Fibroblast of mammary gland (primary cell): ENCODE measurements at regions not wholly inside any gene's neighbourhood (a gene's known extent, or its start where the extent isn't known, plus 50 kb on each side); places are given as distances from the start of the nearest gene placed in this dataset.

ENCODE experiments used
- DNase-seq: peaks from one replicate; pipeline ENCODE4 v3.0.0-alpha.2; 2010; ENCODE audit warnings: low read depth
- H3K4me3 ChIP-seq: 2 replicates; pipeline ENCODE4 v1.5.1; 2011; ENCODE audit warnings: low read depth, mild to moderate bottlenecking, low read length, moderate library complexity; ENCODE audit not compliant: control insufficient read depth
- CTCF ChIP-seq: conservative IDR thresholded peaks from 2 replicates; pipeline ENCODE4 v1.5.1; 2011; ENCODE audit warnings: low read depth, low read length, inconsistent platforms; ENCODE audit not compliant: control insufficient read depth, insufficient read depth

GRCh38 chr3:150114873-150115540, 144.3 kb upstream of the PFN2 start:
- DNase-seq = peak; percentile 79
- H3K4me3 ChIP-seq = no peak overlapping the region
- no peak for TF ChIP-seq CTCF

- no peak for TF ChIP-seq CTCF
- H3K4me3 ChIP-seq = no peak overlapping the region
- no peak for DNase-seq
These were observed 143.6 kb upstream of the PFN2 start for GRCh38 chr3:150114273-150114672.

GRCh38 chr3:150110097-150110496, 139.4 kb upstream of the PFN2 start:
- H3K4me3 ChIP-seq = no peak overlapping the region
- DNase-seq = no peak
- no peak for TF ChIP-seq CTCF

GRCh38 chr3:150107429-150108175, 136.9 kb upstream of the PFN2 start:
- peak; percentile 12 for DNase-seq

GRCh38 chr3:150106740-150107428, 136.2 kb upstream of the PFN2 start:
- no peak overlapping the region for H3K4me3 ChIP-seq
- no peak for TF ChIP-seq CTCF
- DNase-seq = peak; percentile 97

More at GRCh38 chr3:150107429-150108175, 136.9 kb upstream of the PFN2 start:
- no peak for TF ChIP-seq CTCF
- H3K4me3 ChIP-seq = no peak overlapping the region

DNA sequence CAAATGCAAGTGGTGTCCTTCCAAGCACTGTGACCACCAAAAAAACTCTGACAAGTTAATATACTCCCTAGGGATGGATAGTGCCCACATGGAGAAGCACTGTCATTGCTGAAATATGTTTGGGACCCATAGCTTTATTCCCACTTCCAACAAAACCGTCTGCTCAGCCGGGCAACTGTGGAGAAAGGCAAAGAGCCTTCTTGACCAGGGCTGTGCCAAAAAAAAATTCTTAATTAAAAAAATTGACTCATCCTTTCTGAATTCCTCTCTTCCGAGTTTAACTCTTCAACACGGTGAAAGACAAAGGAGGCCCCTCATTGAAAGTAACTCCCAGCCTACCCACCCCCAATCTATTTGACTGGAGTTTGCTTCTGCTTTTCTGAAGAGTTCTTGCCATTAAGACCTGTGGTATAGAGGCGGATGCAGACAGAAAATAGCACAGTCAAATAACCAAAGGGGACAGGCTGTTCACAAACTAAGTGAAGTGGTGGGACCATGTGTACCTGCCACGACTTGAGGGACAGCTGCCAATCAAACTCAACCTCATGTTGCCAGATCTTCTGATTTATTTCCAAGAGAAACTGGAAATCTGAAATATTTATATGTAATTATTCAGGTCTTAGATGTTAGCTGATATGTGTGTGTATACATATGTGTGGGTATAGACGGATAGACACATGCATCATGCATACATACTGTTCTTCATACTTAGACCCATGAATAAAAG, 135.4 kb upstream of the PFN2 start:
- TF ChIP-seq CTCF = no peak
- H3K4me3 ChIP-seq = no peak overlapping the region
- no peak for DNase-seq
